ENCODE measurements at regions not wholly inside any gene's neighbourhood (a gene's known extent, or its start where the extent isn't known, plus 50 kb on each side); places are given as distances from the start of the nearest gene placed in this dataset.

GRCh38 chr20:40939667-40940066 is 89.0 kb upstream of the TOP1 start:
- no peak for TF ChIP-seq FOXA1 (IDR thresholded peaks at IDR 0.05)
- TF ChIP-seq CTBP1 (IDR thresholded peaks at IDR 0.05; ENCODE audit: borderline replicate concordance) = no peak
- no peak for TF ChIP-seq BHLHE40 (IDR thresholded peaks at IDR 0.05; ENCODE audit: borderline replicate concordance)
- no peak for TF ChIP-seq LEF1 (IDR thresholded peaks at IDR 0.05; ENCODE audit: borderline replicate concordance)
- TF ChIP-seq PKNOX1 (IDR thresholded peaks at IDR 0.05) = no peak
- TF ChIP-seq FOXK2 (IDR thresholded peaks at IDR 0.05) = no peak
- TF ChIP-seq SP1 (IDR thresholded peaks at IDR 0.05) = no peak
- no peak for TF ChIP-seq ELF4 (IDR thresholded peaks at IDR 0.05)
- TF ChIP-seq SUZ12 (IDR thresholded peaks at IDR 0.05) = no peak
- TF ChIP-seq TARDBP (IDR thresholded peaks at IDR 0.05) = no peak
